ENCODE measurements at regions not wholly inside any gene's neighbourhood (a gene's known extent, or its start where the extent isn't known, plus 50 kb on each side); places are given as distances from the start of the nearest gene placed in this dataset.
"Not testable (repeated sequence)": the region's sequence is repeated elsewhere in the genome, so short reads cannot be mapped to it uniquely, and the experiment has no call there.

DNA sequence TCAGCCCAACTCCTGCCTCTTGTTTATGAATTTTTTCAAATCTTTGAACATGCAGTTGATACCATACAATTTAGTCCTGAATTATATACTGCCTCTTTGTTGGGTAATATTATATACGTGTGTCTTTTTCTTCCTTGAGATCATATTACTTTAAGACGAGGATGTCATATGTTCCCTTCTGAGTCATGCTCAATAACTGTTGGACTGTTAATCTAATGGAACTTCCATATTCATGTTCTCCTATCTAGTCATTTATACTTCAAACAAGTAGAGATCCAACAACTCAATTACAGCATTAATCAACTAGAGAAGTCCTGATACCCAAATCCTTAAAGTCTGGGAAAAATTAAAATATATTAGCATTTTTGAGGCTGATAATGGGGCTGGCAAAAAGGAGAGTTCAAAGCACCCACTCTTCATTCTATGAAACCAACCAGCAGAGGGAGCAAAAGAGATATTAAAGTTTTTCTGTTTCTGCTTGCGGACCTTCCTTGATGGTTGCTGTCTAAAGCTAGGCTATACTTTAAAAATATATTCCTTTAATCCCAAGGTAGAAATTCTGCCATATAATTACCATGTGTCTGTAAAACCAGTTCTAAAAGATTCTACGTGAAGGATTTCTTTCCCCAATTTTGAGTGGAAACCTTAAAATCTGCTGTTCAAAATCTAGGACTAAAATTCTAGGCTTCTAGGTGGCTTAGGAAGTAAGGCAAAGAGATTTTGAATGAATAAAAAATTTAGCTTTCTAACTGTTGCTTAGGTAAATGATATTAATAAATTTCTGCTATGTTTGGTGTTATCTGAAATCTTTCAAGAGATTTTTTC, 498.9 kb downstream of the BCKDHB start:
- peak; percentile 31 for DNase-seq

GRCh38 chr6:80603679-80604078, 497.2 kb downstream of the BCKDHB start:
- DNase-seq: no peak

DNA sequence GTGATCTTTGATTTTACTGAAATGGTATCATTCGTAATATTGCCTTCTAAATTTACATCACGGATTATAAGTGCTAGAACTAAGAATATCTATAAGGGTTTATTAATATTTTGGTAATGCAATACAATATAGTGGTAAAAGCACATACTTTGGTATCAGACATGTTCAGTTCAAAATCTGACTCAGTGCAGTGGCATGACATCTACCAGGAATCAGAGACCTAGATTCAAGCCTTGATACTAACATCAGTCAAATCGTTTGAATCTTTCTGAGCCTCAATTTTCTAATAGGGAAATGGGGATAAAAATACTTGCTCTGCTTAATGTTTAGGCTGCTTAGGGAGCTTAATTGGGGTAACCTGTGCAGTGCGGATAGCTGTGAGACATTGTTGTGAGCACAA, 488.0 kb downstream of the BCKDHB start:
- no peak for DNase-seq

DNA sequence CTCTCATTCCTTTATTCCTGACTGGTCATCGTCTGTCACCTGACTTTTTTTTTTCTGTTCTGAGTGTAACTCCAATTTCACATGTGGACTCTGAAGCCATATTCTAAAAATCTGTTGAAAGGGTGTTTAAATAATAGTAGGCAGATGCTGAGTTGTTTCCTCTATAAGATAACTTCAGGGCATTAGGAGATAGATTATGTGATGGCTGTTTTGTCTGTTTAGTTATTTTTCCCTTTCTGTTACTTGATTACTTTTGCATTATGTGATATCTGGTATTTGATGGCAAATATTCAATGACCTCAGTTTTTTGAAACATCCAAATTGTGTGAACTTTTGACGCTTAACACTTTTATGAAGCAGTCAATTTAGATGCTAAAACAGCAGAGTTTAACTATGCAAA, 486.0 kb downstream of the BCKDHB start:
- DNase-seq: no peak

DNA sequence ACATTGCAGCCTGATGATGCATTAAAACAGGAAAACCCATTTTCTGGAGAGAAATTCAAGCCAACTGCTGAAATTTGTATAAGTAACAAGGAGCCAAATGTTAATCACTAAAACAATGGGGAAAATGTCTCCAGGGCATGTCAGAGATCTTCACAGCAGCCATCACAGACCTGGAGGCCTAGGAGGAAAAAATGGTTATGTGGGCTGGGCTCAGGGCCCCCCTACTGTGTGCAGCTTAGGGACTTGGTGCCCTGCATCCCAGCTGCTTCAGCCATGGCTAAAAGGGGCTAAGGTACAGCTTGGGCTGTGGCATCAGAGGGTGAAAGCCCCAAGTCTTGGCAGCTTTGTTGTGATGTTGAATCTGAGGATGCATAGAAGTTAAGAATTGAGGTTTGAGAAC, 479.8 kb downstream of the BCKDHB start:
- DNase-seq: no peak

DNA sequence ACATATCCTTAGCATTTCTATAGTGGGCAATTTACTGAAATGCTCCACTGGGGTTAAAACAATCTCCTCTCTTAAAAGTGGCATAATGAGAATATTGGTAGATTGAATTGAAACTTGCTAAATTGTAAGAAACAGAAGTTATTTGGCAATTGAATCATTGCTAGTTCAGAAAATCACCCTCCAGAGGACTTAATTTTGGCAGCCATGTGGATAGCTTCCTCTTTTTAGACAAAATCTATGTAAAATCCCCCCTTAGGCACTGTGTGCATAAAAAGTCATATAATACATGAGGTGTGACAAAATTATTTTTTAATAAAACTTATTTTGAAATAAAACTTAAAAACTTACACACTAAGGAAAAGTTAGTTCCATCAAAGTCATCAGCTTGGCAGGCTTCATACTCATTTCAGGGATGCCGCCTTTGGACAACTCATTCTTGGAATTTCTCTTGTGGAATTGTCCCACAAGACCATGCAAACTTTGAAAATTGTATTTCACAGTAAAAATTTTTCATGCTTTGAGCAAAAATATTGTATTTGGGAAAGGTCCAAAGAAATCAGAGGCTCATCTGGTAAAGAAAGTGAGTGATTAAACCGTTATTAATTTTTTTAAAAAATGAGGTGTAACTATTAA, 473.0 kb downstream of the BCKDHB start:
- no peak for DNase-seq

DNA sequence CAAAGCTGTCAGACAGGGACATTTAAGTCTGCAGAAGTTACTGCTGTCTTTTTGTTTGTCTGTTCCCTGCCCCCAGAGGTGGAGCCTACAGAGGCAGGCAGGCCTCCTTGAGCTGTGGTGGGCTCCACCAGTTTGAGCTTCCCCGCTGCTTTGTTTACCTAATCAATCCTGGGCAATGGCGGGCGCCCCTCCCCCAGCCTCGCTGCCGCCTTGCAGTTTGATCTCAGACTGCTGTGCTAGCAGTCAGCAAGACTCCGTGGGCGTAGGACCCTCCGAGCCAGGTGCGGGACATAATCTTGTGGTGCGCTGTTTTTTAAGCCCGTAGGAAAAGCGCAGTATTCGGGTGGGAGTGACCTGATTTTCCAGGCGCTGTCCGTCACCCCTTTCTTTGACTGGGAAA, 466.8 kb downstream of the BCKDHB start:
- DNase-seq: not testable (repeated sequence)

DNA sequence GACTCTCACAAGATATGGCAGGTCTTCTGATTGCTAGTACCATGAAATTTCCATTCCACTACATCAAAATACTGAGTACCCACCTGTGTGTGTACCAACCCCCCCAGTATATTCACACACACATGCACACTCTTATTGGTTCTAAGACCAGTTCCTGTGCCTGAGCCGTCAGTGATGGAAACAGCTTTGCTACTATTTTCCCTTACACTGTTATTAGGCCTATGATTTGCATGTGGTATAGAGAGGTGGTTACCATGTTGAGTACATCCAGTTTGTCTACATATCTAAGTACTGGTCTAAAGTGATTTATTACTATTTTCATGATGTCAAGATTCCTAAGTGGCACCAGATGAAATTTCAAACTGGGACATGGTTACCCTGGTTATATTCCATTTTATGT, 459.9 kb downstream of the BCKDHB start:
- no peak for DNase-seq

DNA sequence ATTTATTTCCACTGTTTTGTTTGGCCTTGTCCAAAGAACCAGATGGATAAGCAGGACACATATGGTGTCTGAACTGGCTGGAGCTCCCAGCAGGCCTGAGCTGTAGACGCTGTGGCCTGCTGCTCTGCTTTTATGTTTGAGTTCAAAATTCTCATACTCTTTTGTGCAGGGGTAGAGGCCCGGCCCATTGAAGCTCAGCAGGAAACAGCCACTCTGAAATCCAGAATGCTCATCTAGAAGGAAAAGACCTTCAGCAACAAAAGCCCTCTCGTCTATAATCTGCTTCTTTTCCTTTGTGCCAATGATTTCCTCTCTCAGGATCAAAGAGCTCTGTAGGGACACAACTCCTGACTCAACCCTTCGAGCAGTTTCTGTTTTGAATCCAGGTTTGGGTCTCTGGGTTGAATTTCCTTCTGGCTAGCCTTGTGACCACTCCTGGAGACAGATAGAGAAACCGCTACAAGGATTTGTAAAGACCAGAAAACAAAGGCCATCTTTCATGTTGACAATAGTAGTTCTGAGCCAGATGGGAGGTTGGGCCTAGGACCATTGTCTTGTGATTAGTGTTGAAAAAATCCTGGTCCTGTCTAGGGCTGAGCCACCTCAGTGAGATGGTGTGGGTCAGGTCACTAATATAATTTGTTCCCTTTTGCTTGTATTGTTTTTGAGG, 446.7 kb downstream of the BCKDHB start:
- no peak for DNase-seq

GRCh38 chr6:80550748-80551147, 444.3 kb downstream of the BCKDHB start:
- DNase-seq: no peak

DNA sequence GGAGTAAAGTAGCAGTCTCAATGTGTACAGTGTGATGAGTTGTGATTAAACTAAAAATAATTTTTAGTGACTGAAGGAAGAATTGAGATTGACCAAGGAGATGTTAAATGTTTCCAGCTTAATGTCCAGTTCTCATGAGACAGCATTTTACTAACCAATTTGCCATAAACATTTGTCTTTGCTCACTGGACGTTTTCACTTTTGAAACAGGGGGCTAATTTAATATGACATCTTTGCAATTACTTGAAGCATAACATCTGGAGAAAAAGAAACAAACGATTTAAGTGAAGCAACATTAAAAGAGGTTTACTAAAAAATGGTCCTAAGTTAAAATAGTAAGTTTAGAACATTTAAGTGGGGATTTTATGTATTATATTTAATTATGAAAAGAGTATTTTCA, 443.8 kb downstream of the BCKDHB start:
- DNase-seq: no peak

GRCh38 chr6:80548532-80548931, 442.1 kb downstream of the BCKDHB start:
- DNase-seq: no peak

DNA sequence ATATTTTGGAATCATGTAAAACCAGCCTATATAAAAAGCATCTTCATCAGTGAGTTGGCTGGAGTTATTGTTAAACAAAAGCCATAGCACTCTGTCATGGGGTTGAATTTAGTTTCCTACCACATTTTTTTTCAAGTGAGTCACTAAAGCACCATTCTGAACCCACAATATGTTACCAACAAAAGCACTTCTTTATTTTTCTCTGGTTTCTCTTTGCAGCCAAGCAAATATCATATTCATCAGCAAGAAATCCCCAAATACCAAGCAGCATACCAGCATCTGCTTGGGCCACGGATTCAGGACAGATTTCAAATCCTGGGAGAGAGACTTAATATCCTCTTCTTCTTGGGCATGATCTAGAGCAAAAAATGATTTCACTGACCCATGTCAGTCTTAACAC, 441.4 kb downstream of the BCKDHB start:
- no peak for DNase-seq

- DNase-seq: no peak
Observed at GRCh38 chr6:80544976-80545722, 438.7 kb downstream of the BCKDHB start.

GRCh38 chr6:80544555-80544954, 438.1 kb downstream of the BCKDHB start:
- DNase-seq: no peak

DNA sequence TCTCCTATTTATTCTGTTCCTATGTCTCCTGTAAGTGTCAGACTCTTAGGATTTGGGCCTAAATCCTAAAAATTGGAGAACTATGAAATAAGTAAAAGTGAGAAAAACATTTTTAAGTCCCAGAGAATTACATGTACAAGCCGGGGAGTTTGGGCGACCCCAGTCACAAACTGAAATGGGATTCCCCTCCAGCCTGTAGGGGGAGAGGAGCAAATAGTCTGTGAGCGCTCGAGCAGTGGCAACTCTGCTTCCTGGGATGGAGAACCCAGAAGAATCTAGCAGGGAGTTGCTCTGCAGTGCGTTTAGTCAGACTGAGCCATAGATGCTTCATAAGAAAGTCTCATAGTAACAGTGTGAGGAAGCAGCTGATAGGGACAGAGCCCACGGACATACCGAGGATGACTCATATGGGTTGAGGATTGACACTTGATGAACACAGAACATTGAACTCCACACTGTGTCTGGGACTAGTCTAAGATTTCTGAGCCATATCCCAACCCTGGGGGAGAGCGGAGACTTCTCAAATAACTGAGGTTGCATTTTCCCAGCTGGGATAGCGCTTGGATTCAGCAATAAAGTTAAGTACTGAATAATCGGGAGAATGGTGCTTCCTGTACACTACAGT, 437.2 kb downstream of the BCKDHB start:
- no peak for DNase-seq

DNA sequence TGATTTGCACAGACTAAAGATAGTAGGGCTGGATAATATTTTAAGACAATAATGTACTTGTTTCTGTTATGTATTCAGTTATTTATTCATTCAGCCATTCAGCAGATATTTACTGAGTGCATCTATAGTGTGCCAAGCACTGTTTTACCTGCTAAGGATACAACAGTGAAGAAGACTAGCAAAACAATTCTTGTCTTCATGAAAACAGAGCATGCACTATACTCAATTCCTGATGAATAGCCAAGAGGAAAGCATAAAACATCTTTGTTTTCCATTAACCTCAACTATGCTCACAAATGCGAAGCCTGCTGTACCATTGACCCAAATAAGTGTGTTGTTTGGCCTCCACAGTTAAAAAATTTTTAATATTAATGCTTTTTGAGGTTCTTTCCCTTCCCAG, 436.7 kb downstream of the BCKDHB start:
- no peak for DNase-seq

DNA sequence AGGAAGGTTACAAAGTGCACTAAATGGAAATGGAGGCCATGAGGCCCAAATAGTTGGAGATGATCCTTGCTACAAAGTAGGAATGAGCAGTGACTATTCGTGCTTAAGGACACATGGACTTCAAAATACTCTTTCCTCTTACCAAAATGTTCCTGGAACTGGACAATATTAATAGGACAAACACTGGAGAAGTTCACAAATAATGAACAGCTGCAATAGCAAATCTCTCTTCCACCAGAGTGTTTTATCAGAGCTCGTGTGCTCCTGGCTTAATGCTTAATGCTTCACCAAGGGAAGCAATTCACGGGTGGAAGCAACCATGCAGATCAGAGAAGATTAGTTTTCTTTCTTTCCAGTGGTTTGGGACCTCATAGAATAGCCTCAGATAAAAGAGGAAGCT, 435.4 kb downstream of the BCKDHB start:
- DNase-seq: no peak

- no peak for DNase-seq
Observed at GRCh38 chr6:80541181-80541580, 434.7 kb downstream of the BCKDHB start.

DNA sequence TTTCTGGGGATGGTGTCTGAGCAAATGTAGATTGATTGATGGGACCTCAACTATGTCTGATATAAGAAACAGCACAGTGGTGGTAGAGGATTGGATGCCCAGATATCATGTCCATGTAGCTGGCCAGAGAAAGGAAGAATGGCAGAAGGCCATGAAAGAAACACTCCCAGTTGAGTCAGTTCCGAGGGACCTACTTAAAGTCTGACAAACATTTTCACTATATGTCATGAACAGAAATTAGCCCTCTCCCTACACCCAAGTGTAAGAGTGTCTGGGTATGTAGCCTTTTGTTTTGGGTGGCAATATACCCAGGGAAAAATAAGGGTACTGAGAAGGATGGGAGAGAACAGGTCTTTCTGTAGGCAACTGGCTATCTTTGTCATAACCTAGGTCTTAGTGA, 434.2 kb downstream of the BCKDHB start:
- no peak for DNase-seq

- DNase-seq: no peak
Observed at GRCh38 chr6:80537118-80537972, 430.9 kb downstream of the BCKDHB start.

Data from NCI-H2171 (cell line).